Dedifferentiated amniotic fluid mesenchymal stem cell (primary cell): ENCODE measurements at regions not wholly inside any gene's neighbourhood (a gene's known extent, or its start where the extent isn't known, plus 50 kb on each side); places are given as distances from the start of the nearest gene placed in this dataset.
"Not testable (repeated sequence)": the region's sequence is repeated elsewhere in the genome, so short reads cannot be mapped to it uniquely, and the experiment has no call there.

Source experiments
- DNase-seq: peaks from one replicate; pipeline ENCODE4 v3.0.0-alpha.2; 2016; ENCODE audit errors: extremely low spot score

DNA sequence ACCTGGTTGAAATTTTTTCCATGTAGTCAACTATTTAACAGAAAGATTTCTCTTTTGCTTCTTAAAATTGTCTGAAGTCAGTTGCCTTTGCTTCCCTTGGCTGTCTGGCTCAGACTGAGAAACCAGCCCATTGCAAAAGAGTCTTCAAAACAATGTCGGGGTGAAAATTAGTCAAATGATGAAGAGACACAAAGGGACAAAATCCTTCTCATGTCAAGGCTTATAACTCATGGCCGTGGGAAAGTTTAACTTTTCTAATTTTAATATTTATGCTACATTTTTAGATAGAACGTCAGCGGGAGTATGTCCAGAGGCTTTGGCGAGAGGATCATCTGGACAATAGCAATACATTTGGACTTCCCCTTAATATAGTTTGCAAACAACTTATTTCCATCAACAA is 127.2 kb downstream of the CD164 start:
- no peak for DNase-seq

DNA sequence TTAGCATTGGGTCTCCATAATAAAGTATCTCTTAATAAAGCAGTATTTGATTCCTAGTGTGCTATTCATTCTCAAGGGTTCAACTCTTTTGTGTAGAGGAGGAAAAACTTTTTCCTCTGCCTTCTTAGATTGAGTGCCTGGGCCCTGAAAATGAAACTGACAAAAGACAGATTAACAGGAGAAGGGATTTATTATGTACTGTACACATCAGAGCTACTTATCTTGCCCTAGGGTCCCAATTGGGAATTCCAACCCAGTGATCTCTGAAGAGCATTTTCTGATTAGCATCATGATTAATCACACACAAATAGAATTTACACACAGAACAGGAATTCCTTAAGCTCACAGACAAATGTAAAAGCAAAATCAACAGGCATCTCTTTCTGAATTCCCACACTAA is 128.9 kb downstream of the CD164 start:
- no peak for DNase-seq

DNA sequence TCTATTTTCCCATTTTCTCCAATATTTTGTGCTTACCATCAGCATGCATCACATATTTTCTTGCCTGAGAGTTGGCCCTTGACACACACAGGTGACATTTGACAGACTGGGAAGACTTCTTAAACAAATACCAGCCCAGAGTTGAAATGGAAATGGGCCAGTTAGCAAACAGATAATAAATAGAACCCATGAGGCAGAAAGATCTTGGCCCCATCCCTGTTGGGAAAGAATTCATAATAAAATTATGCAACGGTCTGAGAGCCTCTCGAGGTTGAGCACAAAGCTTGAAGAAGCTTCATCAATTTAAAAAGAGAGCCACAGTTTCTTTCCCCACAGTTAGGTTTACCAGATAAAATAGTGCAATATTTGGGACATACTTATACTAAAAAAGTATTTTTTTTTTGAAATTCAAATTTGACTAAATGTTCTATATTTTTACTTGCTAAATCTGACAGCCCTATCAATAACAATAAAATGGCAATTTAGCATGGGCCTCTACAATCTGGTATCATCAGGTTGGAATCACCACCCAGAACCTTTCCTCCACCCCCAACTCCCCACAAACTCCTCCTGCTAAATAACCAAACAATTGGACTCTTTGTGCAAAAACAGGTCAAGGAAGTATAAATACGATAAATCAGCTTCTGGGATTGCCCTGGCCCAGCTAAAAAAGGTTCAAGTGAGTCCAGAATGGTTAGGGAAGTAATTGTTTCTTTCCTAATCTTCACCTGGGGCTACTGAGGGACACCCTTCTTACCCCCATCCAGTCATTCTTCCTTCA is 129.8 kb downstream of the CD164 start:
- DNase-seq = no peak

DNA sequence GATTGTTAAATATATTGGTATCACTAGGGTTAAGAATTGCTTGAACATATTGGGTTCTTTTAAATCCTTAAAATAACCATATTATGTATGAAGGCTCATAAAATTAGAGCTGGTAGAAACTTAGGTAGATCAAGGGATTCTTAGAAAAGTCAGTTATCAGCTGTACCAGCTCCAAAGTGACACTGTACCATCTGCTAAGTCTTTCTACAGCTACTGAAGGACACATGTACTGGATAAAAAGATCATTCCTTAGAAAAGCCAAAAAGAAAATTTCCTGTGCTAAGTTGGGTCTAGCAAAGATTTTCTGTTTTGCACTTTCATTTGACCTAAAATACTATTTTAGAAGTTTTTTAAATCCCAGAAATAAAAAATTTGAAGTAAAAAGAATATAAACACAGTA is 130.4 kb downstream of the CD164 start:
- no peak for DNase-seq

DNA sequence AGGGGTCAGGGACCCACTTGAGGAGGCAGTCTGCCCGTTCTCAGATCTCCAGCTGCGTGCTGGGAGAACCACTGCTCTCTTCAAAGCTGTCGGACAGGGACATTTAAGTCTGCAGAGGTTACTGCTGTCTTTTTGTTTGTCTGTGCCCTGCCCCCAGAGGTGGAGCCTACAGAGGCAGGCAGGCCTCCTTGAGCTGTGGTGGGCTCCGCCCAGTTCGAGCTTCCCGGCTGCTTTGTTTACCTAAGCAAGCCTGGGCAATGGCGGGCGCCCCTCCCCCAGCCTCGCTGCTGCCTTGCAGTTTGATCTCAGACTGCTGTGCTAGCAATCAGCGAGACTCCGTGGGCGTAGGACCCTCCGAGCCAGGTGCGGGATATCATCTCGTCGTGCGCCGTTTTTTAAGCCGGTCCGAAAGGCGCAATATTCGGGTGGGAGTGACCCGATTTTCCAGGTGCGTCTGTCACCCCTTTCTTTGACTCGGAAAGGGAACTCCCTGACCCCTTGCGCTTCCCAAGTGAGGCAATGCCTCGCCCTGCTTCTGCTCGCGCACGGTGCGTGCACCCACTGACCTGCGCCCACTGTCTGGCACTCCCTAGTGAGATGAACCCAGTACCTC is 131.6 kb downstream of the CD164 start:
- DNase-seq = not testable (repeated sequence)

DNA sequence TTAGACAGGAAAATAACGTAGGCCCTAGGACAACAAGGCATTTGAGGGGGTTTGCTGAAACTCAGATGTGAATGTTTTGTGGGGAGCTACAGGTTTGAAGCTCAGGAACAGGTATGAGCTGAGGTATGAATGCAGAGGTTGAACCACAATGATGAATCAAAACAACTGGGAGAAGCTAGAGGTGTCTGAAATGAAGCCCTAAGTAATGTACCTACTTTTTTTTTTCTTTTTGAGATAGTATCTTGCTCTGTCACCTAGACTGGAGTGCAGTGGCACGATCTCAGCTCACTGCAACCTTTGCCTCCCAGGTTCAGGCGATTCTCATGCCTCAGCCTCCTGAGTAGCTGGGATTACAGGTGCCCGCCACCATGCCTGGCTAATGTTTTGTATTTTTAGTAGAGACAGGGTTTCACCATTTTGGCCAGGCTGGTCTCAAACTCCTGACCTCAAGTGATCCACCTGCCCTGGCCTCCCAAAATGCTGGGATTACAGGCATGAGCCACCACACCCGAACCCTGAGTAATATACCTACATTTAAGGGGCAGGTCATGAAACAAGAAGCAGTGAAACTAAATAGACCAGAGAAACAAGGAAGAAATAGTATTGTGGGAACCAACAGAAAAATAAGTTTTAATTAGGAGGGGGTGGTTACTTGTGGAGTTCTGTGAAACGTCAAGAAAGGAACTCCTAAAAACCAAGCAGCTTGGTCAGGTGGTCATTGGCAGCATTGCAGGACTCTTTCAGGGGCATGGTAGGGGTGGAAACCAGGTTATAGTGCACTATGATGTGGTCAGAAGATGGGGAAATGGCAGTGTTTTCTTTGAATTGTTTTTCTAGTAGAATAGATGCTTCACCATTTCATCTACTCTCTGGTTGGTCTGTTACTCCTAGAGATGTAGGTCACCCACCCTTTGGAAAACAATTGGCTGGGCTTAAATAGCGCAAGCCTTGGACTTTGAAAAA is 138.1 kb downstream of the CD164 start:
- no peak for DNase-seq

DNA sequence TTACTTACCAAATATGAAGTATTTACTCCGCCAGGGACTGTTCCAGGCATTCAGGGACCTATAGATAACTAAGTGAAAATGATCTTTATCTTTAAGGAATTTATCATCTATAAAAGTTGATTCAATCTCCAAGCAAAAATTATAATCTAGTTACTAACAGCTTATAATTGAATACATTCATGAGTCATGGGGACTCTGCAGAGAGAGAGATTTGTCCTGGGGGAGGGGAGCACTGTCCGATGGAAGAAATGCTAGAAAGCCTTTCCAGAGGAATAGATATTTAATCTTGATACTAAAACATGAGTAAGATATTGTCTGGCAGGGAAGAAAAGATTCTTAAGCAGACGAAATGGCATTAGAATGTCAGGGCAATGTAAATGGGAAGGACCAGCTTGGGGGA is 139.3 kb downstream of the CD164 start:
- DNase-seq = no peak

DNA sequence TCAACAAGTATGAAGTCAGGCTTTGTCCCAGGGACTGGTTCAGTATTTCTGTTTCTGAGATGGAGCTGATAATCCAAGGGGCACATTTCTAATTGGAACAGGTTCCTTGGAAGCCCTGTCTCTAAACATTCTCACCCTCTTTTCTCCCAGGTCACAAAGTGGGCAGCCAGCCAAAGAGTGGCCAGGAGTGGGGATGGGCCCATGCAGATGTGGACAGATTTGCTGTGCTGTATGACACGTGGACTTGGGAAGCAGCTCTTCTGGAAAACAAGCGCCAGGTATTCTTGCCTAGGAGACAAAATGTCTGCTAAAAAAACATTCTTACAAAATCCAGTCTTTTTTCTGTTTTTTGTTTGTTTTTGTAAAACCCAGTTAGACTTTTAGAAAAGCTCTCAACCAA is 140.2 kb downstream of the CD164 start:
- DNase-seq = no peak

DNA sequence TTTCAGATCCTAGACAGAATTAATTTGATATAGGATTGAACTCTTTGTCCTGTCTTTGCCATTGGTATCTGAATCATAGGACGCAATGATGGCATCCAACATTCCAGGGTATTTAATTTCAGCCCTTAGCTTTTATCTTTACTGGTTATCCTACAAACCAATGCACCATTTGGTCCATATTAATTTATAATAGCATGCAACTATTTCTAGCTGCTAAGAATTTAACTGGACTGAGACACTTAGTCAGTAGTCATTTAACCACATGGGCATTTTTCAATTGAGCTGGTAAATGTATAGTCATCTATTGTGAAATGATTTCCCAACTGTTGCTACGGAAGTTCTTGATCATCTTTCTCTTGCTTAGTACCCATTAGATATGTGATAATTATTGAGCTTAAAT is 141.1 kb downstream of the CD164 start:
- DNase-seq = no peak

DNA sequence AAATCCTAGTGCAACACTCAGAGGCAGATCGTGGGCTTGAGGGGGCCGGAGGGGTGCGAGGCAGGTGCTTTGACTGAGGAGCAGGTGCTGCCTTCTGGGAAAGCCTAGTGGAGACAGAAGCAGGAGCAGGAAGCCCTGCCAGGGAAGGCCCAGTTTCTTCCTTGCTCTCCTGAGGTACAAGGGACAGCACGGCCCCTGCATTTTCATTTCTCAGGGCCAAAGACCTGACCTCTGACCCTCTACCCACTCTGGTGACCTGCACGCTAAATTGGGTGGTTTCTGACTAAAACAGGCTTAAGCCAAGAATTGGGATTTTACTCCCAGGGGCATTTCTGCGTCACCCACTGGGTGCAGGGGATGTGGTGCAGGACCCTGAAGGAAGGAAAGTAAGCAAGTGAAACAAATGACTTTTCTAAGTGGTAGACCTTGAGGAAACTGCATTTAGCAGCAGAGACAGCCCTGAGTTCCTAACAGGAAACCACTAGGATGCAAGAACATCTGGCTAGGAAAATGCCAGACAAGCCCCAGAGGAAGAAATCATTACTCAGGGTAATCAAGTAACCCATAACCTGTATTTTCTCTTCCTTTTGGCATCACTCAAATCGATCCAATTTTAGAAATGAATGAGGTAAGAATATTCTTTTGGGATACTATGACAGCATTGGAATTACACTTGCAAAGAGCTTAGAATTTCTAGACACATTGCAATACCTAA is 141.7 kb downstream of the CD164 start:
- no peak for DNase-seq

DNA sequence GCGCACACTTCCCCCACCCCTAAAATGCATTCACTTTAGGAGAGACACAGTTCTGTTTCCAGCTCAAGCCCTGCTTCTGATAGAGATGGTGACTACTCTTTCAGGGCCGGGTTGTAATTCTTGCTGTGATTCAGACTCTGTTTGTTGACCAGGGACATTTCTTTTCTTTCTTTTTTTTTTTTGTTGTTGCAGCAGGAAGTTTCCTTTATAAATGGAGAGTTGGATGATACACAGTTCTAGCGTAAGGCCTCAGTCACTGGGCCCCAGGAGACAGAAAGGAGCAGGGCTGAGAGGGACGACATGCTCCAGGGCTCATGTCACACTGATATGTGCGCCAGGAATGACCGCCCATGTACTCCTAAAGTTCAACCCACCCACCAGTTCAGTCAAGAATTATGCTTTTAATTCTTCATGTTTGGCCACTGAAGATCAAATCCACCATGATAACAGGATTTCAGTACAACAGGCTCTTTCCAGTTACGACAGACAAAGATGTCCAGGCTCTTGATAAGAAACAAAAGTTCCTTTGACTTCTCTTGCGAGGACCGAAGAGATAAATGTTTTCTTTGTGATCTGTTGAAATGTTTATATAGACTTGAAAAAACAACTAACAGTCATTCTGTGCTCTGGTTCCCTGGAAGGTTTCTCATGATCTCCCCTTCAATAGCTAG is 142.5 kb downstream of the CD164 start:
- no peak for DNase-seq

DNA sequence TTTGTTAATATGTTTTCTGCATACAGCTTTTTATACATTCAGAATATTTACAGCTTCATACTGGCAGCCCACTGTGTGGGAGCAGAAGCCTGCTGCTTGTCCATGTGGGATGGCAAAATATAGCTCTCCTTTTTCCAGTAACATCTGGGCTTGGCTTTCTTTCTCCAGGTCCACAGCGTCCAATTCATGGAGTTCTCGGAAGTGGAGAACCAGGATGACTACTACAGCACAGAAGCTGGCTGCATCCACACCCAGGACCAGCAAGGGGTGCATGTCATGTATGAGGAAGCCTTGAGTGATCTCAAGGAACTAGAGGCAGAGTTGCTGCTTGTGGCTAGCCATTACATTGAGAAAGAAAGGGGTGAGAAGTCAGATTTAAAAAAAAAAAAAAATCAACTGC is 143.1 kb downstream of the CD164 start:
- DNase-seq = no peak

DNA sequence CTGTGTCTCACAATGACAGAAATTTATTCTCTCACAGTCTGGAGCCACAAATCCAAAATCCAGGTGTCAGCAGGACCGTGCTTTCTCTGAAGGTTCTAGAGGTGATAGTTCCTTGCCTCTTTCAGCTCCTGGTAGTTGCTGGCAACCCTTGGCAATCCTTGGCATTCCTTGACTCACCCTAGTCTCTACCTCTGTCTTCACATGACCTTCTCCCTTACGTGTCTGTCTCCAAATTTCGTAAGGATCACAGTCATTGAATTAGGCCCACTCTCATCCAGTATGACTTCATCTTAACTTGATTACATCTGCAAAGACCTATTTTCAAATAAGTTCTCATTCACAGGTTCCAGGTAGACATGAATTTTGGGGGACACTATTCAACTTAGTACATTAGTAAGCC is 143.1 kb downstream of the CEP57L1 start:
- no peak for DNase-seq

DNA sequence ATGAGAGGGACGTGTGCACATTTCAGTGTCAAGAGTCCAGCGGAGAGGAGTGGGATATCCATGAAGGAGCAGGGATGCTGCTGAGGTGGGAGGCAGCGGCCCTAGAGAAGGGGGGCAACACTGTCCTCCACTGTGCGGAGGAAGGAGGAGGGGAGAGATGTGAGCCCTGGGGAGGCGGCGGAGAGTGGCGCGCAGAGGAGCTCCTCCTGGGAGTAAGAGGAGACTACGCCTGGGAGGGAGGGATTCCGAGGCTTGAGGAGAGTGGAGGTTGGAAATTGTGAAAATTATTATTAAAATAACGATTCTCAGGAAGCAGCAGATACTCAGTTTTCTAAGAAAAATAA is 142.7 kb downstream of the CEP57L1 start:
- no peak for DNase-seq

DNA sequence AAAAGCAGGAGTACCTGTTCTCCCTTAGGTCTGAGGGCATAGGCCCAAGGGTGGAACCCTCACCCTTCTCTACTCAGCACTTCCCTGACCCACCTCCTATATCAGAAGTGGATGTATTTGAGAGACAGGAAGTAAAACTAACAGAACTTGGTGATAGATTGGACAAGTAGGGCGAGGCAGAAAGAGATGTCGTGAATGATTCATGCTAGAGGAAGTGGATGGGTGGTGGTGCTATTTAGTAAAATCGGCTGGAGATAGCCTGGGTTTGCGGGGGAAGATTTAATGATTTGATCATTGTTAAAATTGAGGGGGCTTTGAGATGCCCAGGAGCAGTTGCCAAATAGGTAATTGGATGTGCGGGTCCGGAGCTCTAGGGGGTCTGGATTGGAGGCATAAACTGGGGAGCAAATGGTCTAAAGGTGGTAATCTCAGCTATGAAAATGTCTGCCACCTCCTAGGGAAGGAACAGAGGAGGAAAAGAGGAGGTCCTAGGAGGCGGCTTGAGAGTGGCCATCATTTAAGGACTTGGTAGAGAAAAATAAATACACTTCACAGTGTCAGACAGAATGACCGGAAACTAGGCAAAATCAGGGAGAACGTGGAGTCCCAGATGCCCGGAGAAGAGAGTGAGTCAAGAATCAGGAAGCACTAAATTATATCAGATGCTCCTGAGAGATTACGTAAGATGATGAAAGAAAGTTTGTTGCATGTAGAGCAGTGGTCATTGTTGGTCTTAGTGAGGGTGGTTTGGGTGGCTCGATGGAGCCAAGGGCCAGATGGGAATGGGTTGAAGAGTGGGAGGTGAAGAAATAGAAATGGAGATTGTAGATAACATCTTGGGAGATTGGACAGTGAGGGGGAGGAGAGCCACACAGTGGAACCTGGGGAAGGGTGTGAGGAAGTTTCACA is 142.0 kb downstream of the CEP57L1 start:
- no peak for DNase-seq

DNA sequence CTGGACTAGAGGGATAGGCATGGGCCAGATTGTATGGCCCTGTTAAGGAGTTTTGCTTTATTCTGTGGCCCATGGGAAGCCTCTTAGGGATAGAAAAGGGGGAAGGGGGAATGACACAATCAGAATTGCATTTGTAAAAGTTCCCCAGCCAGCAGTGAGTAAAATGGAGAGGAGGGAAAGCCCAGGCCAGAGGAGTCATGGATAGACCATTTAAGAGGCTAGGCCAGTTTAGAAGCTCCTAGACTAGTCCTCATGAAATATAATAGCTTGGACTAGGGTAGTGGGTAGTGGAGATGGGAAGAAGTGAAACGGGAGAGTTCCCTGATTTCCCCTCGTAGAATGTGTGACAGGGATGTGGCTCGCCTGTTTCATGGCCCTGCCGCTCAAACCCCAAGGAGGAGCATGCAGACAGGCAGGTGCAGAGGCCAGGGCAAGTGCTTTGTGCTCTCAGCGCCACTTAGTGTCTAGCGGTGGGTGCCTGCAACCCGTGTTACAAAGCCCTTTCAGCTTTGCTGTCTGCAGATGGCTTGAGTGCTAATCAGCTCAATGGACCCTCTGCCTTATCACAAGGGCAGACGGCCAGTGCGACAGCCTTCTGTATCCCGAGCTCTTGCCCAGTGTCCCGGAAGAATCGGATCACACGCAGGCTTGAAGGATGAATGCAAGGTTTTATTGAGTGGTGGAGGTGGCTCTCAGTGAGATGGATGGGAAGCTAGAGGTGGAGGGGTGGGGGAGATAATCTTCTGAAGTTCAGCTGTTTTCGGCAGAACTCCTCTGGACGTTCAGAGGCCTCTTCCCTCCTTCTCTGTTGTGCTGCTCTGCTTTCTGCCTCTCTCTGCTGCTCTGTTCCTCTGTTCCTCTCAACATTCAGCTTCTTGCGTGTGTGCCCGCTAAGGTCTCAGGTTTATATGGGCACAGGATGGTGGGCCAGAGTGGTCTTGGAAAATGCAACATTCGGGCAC is 141.1 kb downstream of the CEP57L1 start:
- no peak for DNase-seq

DNA sequence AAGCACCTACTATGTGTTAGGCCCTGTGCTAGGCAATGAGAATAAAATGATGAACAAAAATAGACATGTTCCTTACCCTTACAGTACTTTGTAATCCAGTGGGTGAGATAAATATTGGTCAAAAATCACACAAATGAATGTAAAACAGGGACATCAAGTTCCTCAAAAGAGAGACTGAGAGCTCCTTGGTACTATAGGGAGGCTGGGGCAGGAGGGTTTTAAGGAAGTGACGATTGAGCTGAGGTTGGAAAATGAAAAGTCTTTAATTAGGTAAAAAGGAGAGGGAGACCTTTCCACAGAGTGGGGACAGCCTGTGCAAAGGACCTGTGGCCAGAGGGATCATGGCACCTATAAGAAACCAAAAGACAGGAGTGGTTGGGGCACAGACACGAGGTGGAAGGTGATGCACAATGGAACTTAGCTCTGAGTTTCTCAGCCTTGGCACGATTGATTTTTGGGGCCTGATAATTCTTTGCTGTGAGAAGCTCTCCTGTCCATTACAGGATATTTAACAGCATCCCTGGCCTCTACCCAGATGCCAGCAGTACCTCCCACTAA is 140.3 kb downstream of the CEP57L1 start:
- DNase-seq = no peak

DNA sequence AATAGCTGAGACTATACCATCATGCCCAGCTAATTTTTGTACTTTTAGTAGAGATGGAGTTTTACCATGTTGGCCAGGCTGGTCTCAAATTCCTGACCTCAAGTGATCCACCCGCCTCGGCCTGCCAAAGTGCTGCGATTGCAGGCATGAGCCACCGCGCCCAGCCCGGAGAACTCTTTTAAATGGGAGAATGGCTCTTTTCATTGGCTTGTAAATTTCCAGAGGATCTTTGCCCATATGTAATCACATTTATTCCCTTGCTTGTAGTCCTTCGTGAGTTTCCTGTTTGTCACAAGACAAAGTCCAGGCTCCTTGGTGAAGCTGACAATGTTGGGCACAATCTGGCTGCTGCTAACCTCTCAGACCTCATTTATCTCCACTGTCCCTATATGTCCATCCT is 135.1 kb downstream of the CEP57L1 start:
- DNase-seq = no peak

DNA sequence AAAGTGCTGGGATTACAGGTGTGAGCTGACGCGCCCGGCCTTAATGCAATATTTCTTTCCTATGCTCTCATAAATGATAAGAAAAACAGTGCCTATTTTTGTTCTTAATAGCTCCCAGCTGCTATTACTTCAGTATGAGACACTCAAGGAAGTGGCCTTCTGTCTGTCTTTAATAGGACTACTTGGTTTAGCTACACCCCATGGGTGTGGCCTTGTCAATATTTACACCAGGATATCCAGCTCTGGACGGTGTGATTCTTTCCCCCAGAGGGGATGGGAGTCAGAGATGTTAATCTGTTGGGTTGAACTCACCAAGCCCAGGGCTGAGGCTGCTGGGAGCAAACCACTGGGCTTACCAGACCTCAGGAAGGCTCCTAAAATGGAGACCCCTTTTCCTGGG is 134.2 kb downstream of the CEP57L1 start:
- DNase-seq = no peak
